Right lobe of liver (tissue), 6 donors: ENCODE measurements at regions not wholly inside any gene's neighbourhood (a gene's known extent, or its start where the extent isn't known, plus 50 kb on each side); places are given as distances from the start of the nearest gene placed in this dataset.

Experiments used
- ATAC-seq, 4 donors: fragments of 200-7000 bp; cut with Tn5 transposase; one replicate each; pipeline ENCODE4 v1.9.1; 2020; ENCODE audit warnings: mild to moderate bottlenecking in 4 of 4, moderate library complexity in 4 of 4
- DNase-seq, 3 donors: peaks; one replicate each; pipeline ENCODE4 v3.0.0-alpha.2; 2020
- H3K27ac ChIP-seq, 3 donors: fragments of 200-600 bp; one replicate each; pipeline ENCODE4 v1.8.0; 2022
- H3K27me3 ChIP-seq, 2 donors: fragments of 200-600 bp; one replicate each; pipeline ENCODE4 v1.8.0; 2022
- H3K36me3 ChIP-seq, 4 donors: fragments of 200-600 bp; sonication (generic) in 1 of 4; one replicate each; pipeline versions ENCODE4 v1.5.1 to v1.8.0; 2017 to 2022; ENCODE audit warnings: control low read depth in 1 of 4
- H3K4me1 ChIP-seq, 4 donors: fragments of 200-600 bp; sonication (generic) in 1 of 4; one replicate each; pipeline versions ENCODE4 v1.5.1 to v1.8.0; 2017 to 2022; ENCODE audit warnings: control low read depth in 1 of 4
- H3K4me3 ChIP-seq, 3 donors: fragments of 200-600 bp; one replicate each; pipeline ENCODE4 v1.8.0; 2022
- H3K9me3 ChIP-seq, 4 donors: fragments of 200-600 bp; sonication (generic) in 1 of 4; one replicate each; pipeline versions ENCODE4 v1.5.1 to v1.8.0; 2017 to 2022; ENCODE audit warnings: control low read depth in 1 of 4
- POLR2A ChIP-seq: fragments of 450-650 bp; IDR thresholded peaks from one replicate; pipeline ENCODE4 v1.6.1; 2017; ENCODE audit warnings: antibody characterized with exemption, mild to moderate bottlenecking
- WGBS: methylation state at CpG from one replicate; pipeline ENCODE4 v1.1.6; 2018; ENCODE audit warnings: low coverage, low lambda C conversion rate; ENCODE audit not compliant: insufficient coverage; ENCODE audit errors: missing lambda C conversion rate; 5-methylcytosine and 5-hydroxymethylcytosine counted together
- intact Hi-C, 2 donors: fragments of 100-400 bp; cut with DNase I; formaldehyde crosslinking; loops; one replicate each; pipeline versions ENCODE4 v1.11.2 to v1.14.1; 2022
- TF ChIP-seq, protein P1 (sequence below), 4 donors: fragments of 200-600 bp in 3 of 4; fragments of 450-650 bp in 1 of 4; IDR thresholded peaks; one replicate each; pipeline versions ENCODE4 v1.5.1 to v1.8.0; 2016 to 2022; ENCODE audit warnings: antibody characterized with exemption in 4 of 4, mild to moderate bottlenecking in 2 of 4
- donor health status: DM: no; HTN: yes; CAD: no.
- donor health status: DM: no; HTN: no; CAD: no.
- donor health status: DM: no; HTN: no; CAD: no.
- donor health status: DM: no; HTN: yes; CAD: no.
- donor health status: DM: no; HTN: yes; CAD: no.

DNA sequence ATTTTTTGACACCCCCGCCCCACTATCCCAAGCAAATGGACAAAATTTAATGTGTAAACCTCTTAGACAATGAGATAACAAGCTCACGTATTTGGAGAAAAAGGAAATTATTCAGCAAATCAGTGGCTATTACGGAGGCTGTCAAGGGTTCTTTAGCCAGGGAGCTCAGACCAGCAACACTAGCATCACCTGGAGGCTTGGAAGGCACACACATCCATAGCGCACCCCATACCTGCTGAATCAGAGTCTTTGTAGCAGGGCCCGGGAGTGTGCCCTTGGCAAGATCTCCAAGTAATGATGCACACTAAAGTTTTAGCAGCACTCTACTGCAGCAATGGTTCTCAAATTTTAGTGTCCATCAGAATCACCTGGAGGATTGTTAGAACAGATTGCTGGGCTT lies 223.2 kb upstream of the BTBD3 start:
- WGBS, result 74% methylated on average over 3 of the region's 5 CpGs
- Histone ChIP-seq H3K27ac (no peak overlapping the region), H3K36me3 (no peaks in the 10 kb centered on the region), H3K4me1 (no peaks in the 10 kb centered on the region), H3K4me3 (no peak overlapping the region), H3K27me3 (no peaks in the 10 kb centered on the region), H3K9me3 (no peaks in the 10 kb centered on the region)
- TF ChIP-seq, protein P1, sequence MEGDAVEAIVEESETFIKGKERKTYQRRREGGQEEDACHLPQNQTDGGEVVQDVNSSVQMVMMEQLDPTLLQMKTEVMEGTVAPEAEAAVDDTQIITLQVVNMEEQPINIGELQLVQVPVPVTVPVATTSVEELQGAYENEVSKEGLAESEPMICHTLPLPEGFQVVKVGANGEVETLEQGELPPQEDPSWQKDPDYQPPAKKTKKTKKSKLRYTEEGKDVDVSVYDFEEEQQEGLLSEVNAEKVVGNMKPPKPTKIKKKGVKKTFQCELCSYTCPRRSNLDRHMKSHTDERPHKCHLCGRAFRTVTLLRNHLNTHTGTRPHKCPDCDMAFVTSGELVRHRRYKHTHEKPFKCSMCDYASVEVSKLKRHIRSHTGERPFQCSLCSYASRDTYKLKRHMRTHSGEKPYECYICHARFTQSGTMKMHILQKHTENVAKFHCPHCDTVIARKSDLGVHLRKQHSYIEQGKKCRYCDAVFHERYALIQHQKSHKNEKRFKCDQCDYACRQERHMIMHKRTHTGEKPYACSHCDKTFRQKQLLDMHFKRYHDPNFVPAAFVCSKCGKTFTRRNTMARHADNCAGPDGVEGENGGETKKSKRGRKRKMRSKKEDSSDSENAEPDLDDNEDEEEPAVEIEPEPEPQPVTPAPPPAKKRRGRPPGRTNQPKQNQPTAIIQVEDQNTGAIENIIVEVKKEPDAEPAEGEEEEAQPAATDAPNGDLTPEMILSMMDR (IDR thresholded peaks at IDR 0.05), result no peak
- no peak for TF ChIP-seq POLR2A
- ATAC-seq, result no peak
- DNase-seq, result no peak
- intact Hi-C loops, result no loop called here

DNA sequence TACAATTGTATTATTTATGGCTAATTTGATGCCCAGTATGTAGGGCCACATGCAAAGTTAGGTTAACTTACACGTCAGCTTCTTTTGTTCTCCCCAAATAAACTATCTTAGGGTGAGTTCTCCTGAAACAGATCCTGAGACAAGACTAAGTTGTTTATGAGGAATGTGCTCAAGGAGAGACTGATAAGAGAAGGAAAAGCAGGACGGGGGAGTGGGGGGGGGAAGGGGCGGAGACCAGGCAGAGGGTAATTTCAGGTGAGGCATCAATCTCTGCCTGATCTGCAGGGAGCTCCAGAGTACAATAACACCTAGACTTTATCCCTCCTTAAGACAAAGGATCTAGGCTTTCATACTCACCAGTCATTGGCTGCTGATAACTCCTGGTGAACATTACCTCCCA lies 220.6 kb upstream of the BTBD3 start:
- 58% methylated on average over 3 of the region's 3 CpGs for WGBS
- no peaks in the 10 kb centered on the region for H3K27me3 ChIP-seq
- ATAC-seq (no peak), DNase-seq (no peak)
- TF ChIP-seq, protein P1 (IDR thresholded peaks at IDR 0.05), result no peak
- no peak for TF ChIP-seq POLR2A
- H3K4me3 ChIP-seq, result no peak overlapping the region
- H3K4me1 ChIP-seq, result no peaks in the 10 kb centered on the region
- H3K36me3 ChIP-seq, result no peaks in the 10 kb centered on the region
- intact Hi-C loops, result no loop called here
- no peaks in the 10 kb centered on the region for H3K9me3 ChIP-seq
- H3K27ac ChIP-seq, result no peak overlapping the region

DNA sequence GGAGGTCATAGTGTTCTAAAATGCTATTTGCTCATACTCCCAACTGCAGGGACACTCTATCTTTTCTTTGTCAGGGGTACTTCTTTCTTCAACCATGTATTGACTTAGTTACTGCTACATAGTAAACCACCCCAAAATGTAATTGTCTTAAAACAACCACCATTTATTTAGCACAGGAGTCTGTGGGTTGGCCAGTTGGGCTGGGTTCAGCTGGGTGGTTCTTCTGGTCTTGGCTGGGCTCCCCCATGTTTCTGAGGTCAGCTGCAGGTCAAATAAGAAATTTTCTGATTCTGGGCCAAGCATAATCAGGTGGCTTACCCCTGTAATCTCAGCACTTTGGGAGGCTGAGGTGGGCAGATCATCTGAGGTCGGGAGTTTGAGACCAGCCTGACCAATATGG lies 220.0 kb upstream of the BTBD3 start:
- Histone ChIP-seq H3K36me3 (no peaks in the 10 kb centered on the region), H3K4me3 (no peak overlapping the region), H3K4me1 (no peaks in the 10 kb centered on the region), H3K27me3 (no peaks in the 10 kb centered on the region), H3K27ac (no peak overlapping the region), H3K9me3 (no peaks in the 10 kb centered on the region)
- TF ChIP-seq POLR2A, result no peak
- TF ChIP-seq, protein P1 (IDR thresholded peaks at IDR 0.05), result no peak
- no peak for ATAC-seq
- WGBS, result 88% methylated on average over 1 of the region's 1 CpG
- DNase-seq, result no peak
- intact Hi-C loops, result no loop called here

DNA sequence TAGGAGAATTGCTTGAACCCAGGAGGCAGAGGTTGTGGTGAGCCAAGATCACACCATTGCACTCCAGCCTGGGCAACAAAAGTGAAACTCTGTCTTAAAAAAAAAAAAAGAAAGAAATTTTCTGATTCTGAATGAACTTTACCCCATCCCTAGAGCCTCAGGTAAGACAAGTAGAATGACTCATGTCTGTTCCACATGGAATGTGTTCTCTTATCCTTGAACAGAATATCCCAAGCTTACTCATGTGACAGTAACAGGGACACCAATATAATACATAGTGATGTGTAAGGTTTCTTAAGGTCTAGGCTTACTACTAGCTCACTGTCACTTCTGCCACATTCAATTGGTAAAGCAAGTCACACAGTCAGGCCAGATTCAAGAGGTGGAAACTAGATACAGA lies 219.6 kb upstream of the BTBD3 start:
- no peak overlapping the region for H3K27ac ChIP-seq
- TF ChIP-seq, protein P1 (IDR thresholded peaks at IDR 0.05), result no peak
- no peak for TF ChIP-seq POLR2A
- H3K27me3 ChIP-seq, result no peaks in the 10 kb centered on the region
- H3K4me3 ChIP-seq, result no peak overlapping the region
- ATAC-seq (no peak), DNase-seq (no peak)
- H3K9me3 ChIP-seq, result no peaks in the 10 kb centered on the region
- H3K36me3 ChIP-seq, result no peaks in the 10 kb centered on the region
- no peaks in the 10 kb centered on the region for H3K4me1 ChIP-seq
- intact Hi-C loops, result no loop called here

DNA sequence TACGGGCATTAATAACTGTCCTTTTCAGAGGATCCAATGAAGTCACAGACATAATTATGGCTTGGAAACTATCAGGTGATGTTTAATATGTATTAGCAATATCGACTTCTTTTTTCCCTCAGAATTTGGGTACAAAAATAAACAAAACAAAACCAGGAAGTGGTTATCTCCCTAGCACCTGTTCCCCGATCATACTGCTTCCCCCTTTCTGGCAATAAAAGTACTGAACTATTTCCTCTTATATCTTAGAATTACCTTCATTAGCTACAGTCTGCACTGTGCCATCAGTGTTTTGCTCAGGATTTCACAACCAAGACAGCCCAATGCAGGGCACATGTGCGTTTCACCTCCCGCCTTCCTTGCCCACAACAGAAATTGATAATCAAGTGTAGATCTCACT lies 216.9 kb upstream of the BTBD3 start:
- intact Hi-C loops, result no loop called here
- no peaks in the 10 kb centered on the region for H3K9me3 ChIP-seq
- TF ChIP-seq POLR2A, result no peak
- TF ChIP-seq, protein P1 (IDR thresholded peaks at IDR 0.05), result no peak
- H3K4me1 ChIP-seq, result no peaks in the 10 kb centered on the region
- 57% methylated on average over 5 of the region's 5 CpGs for WGBS
- ATAC-seq (no peak), DNase-seq (no peak)
- H3K36me3 ChIP-seq, result no peaks in the 10 kb centered on the region
- no peak overlapping the region for H3K27ac ChIP-seq
- no peak overlapping the region for H3K4me3 ChIP-seq
- no peaks in the 10 kb centered on the region for H3K27me3 ChIP-seq
